Stomach (tissue), 4 donors: ENCODE measurements at regions not wholly inside any gene's neighbourhood (a gene's known extent, or its start where the extent isn't known, plus 50 kb on each side); places are given as distances from the start of the nearest gene placed in this dataset.

Experiments
- CTCF ChIP-seq, 7 experiments: fragments of 450-650 bp in 4 of 7; fragments of 200-600 bp in 3 of 7; sonication (generic) in 3 of 7; IDR thresholded peaks; one replicate each; pipeline ENCODE4 v1.5.1; 2016 to 2019; ENCODE audit warnings: antibody characterized with exemption in 7 of 7, control low read depth in 2 of 7, mild to moderate bottlenecking in 1 of 7
- EP300 ChIP-seq: sonication (generic); formaldehyde crosslinking; IDR thresholded peaks from one replicate; pipeline ENCODE4 v1.6.1; 2017; ENCODE audit warnings: antibody characterized with exemption

GRCh38 chr17:34081269-34081668 lies 173.8 kb upstream of the CCL2 start:
- TF ChIP-seq EP300, result no peak
- no peak for TF ChIP-seq CTCF (IDR thresholded peaks at IDR 0.05)
